ENCODE measurements at regions not wholly inside any gene's neighbourhood (a gene's known extent, or its start where the extent isn't known, plus 50 kb on each side); places are given as distances from the start of the nearest gene placed in this dataset.
"Not testable (repeated sequence)": the region's sequence is repeated elsewhere in the genome, so short reads cannot be mapped to it uniquely, and the experiment has no call there.

- 82 to 83% methylated on average over 3 of the region's 3 CpGs for WGBS, 2 donors
- H3K36me3 ChIP-seq (ENCODE audit: control insufficient read depth in 2 of 2, insufficient read depth in 2 of 2, low read length in 1 of 2) = no peaks in the 10 kb centered on the region
Measured at GRCh38 chr2:153532140-153532539, 53.6 kb upstream of the RPRM start.

DNA sequence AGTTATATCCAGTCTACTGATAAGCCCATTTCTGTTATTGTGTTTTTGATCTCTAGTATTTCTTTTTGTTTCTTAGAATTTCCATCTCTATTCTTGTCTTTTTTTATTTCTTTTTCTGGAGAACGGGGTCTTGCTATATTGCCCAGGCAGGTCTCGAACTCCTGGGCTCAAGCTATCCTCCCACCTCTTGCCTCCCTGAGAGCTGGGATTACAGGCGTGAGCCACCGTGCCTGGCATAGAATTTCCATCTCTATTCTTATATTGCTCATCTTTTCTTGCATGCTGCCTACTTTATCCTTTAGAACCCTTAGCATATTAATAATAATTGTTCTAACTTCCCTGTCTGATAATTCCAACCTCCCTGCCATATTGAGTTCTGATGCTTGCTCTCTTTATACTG, 55.2 kb upstream of the RPRM start:
- WGBS, 2 donors = 90 to 99% methylated on average over 4 of the region's 4 CpGs
- not testable (repeated sequence) for H3K4me3 ChIP-seq (ENCODE audit: low read depth in 1 of 2, low read length in 2 of 2); H3K27ac ChIP-seq (ENCODE audit: low read depth in 2 of 2, low read length in 1 of 2); H3K27me3 ChIP-seq (ENCODE audit: control insufficient read depth in 1 of 2, insufficient read depth in 2 of 2, low read length in 2 of 2); H3K4me1 ChIP-seq (ENCODE audit: control insufficient read depth in 2 of 2, insufficient read depth in 2 of 2, low read length in 1 of 2); H3K9me3 ChIP-seq (ENCODE audit: control insufficient read depth in 2 of 2, insufficient read depth in 1 of 2, low read depth in 1 of 2, low read length in 1 of 2); H3K36me3 ChIP-seq (ENCODE audit: control insufficient read depth in 2 of 2, insufficient read depth in 2 of 2, low read length in 1 of 2)

More at GRCh38 chr2:153532140-153532539, 53.6 kb upstream of the RPRM start:
- no peaks in the 10 kb centered on the region for H3K4me1 ChIP-seq (ENCODE audit: control insufficient read depth in 2 of 2, insufficient read depth in 2 of 2, low read length in 1 of 2)
- no peak overlapping the region for H3K4me3 ChIP-seq (ENCODE audit: low read depth in 1 of 2, low read length in 2 of 2)
- H3K27ac ChIP-seq (ENCODE audit: low read depth in 2 of 2, low read length in 1 of 2) = no peak overlapping the region
- no peaks in the 10 kb centered on the region for H3K9me3 ChIP-seq (ENCODE audit: control insufficient read depth in 2 of 2, insufficient read depth in 1 of 2, low read depth in 1 of 2, low read length in 1 of 2)
- H3K27me3 ChIP-seq (ENCODE audit: control insufficient read depth in 1 of 2, insufficient read depth in 2 of 2, low read length in 2 of 2) = no peaks in the 10 kb centered on the region

DNA sequence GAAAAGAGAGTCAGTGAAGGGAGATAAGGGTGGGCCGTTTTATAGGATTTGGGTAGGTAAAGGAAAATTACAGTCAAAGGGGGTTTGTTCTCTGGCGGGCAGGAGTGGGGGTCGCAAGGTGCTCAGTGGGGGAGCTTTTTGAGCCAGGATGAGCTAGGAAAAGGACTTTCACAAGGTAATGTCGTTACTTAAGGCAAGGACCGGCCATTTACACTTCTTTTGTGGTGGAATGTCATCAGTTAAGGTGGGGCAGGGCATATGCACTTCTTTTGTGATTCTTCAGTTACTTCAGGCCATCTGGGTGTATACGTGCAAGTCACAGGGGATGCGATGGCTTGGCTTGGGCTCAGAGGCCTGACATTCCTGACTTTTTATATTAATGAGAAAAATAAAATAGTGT, 56.0 kb upstream of the RPRM start:
- not testable (repeated sequence) for H3K9me3 ChIP-seq (ENCODE audit: control insufficient read depth in 2 of 2, insufficient read depth in 1 of 2, low read depth in 1 of 2, low read length in 1 of 2); H3K27ac ChIP-seq (ENCODE audit: low read depth in 2 of 2, low read length in 1 of 2); H3K4me1 ChIP-seq (ENCODE audit: control insufficient read depth in 2 of 2, insufficient read depth in 2 of 2, low read length in 1 of 2); H3K27me3 ChIP-seq (ENCODE audit: control insufficient read depth in 1 of 2, insufficient read depth in 2 of 2, low read length in 2 of 2); H3K36me3 ChIP-seq (ENCODE audit: control insufficient read depth in 2 of 2, insufficient read depth in 2 of 2, low read length in 1 of 2); H3K4me3 ChIP-seq (ENCODE audit: low read depth in 1 of 2, low read length in 2 of 2)
- 84 to 91% methylated on average over 5 to 7 of the region's 7 CpGs for WGBS, 2 donors

DNA sequence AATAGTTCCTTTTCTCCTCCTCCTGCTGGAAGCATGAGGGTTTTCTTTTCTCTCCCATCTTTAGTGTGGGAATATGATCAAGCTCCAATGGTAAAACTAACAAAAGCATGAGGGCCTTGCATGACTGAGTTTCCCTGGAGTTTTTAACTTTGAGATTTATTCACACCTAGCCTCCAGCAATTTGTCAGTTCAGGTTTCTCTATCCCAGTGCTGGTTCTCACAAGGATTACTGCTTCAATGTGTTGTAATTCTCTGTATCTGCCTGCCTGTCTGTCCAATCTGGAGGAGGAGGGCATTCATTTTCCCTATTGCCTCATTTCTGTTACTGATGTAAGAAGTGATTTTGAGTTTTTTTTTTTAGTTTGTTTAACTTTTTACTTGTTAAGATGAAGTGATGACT, 57.6 kb upstream of the RPRM start:
- Histone ChIP-seq H3K27me3 (ENCODE audit: control insufficient read depth in 1 of 2, insufficient read depth in 2 of 2, low read length in 2 of 2) (no peaks in the 10 kb centered on the region), H3K9me3 (ENCODE audit: control insufficient read depth in 2 of 2, insufficient read depth in 1 of 2, low read depth in 1 of 2, low read length in 1 of 2) (peaks cover 5 to 6% of the 10 kb centered on the region in 2 donors), H3K36me3 (ENCODE audit: control insufficient read depth in 2 of 2, insufficient read depth in 2 of 2, low read length in 1 of 2) (no peaks in the 10 kb centered on the region), H3K4me1 (ENCODE audit: control insufficient read depth in 2 of 2, insufficient read depth in 2 of 2, low read length in 1 of 2) (no peaks in the 10 kb centered on the region), H3K27ac (ENCODE audit: low read depth in 2 of 2, low read length in 1 of 2) (no peak overlapping the region), H3K4me3 (ENCODE audit: low read depth in 1 of 2, low read length in 2 of 2) (no peak overlapping the region)

- not testable (repeated sequence) for H3K4me1 ChIP-seq (ENCODE audit: control insufficient read depth in 2 of 2, insufficient read depth in 2 of 2, low read length in 1 of 2); H3K27ac ChIP-seq (ENCODE audit: low read depth in 2 of 2, low read length in 1 of 2); H3K4me3 ChIP-seq (ENCODE audit: low read depth in 1 of 2, low read length in 2 of 2); H3K36me3 ChIP-seq (ENCODE audit: control insufficient read depth in 2 of 2, insufficient read depth in 2 of 2, low read length in 1 of 2); H3K27me3 ChIP-seq (ENCODE audit: control insufficient read depth in 1 of 2, insufficient read depth in 2 of 2, low read length in 2 of 2); H3K9me3 ChIP-seq (ENCODE audit: control insufficient read depth in 2 of 2, insufficient read depth in 1 of 2, low read depth in 1 of 2, low read length in 1 of 2)
- no CpG with 5 or more reads among the region's 1 CpG for WGBS, 2 donors
Measured at GRCh38 chr2:153538102-153538501, 59.5 kb upstream of the RPRM start.

DNA sequence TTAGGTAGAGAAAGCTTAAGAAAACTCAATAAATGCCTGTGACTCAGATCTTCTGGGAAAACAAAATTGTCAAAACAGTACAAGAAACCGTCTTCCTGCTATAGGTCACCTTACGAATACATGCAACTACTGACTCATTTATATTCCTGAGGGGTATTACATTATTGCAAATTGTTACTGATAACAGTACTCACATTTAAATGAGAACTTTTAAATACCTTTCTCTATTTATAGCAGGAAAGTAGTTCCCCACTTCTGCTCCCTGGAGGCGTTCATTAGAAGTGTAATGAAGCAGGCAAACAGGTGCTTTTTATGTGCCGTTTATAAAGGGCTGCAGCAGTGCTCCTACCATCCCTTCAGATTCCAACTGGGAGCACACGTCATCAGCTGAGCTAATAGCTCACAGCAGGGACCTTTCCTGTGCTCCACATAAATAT, 65.1 kb upstream of the RPRM start:
- no peaks in the 10 kb centered on the region for H3K4me1 ChIP-seq (ENCODE audit: control insufficient read depth in 2 of 2, insufficient read depth in 2 of 2, low read length in 1 of 2)
- H3K27ac ChIP-seq (ENCODE audit: low read depth in 2 of 2, low read length in 1 of 2) = no peak overlapping the region
- 21 to 24% methylated on average over 5 of the region's 5 CpGs for WGBS, 2 donors
- H3K27me3 ChIP-seq (ENCODE audit: control insufficient read depth in 1 of 2, insufficient read depth in 2 of 2, low read length in 2 of 2) = no peaks in the 10 kb centered on the region
- H3K4me3 ChIP-seq (ENCODE audit: low read depth in 1 of 2, low read length in 2 of 2) = no peak overlapping the region
- peaks cover 5 to 6% of the 10 kb centered on the region in 2 donors for H3K9me3 ChIP-seq (ENCODE audit: control insufficient read depth in 2 of 2, insufficient read depth in 1 of 2, low read depth in 1 of 2, low read length in 1 of 2)
- no peaks in the 10 kb centered on the region for H3K36me3 ChIP-seq (ENCODE audit: control insufficient read depth in 2 of 2, insufficient read depth in 2 of 2, low read length in 1 of 2)

GRCh38 chr2:153546358-153546757, 67.8 kb upstream of the RPRM start:
- Histone ChIP-seq H3K9me3 (ENCODE audit: control insufficient read depth in 2 of 2, insufficient read depth in 1 of 2, low read depth in 1 of 2, low read length in 1 of 2) (no peaks in the 10 kb centered on the region), H3K27ac (ENCODE audit: low read depth in 2 of 2, low read length in 1 of 2) (no peak overlapping the region), H3K4me1 (ENCODE audit: control insufficient read depth in 2 of 2, insufficient read depth in 2 of 2, low read length in 1 of 2) (no peaks in the 10 kb centered on the region), H3K4me3 (ENCODE audit: low read depth in 1 of 2, low read length in 2 of 2) (no peak overlapping the region), H3K27me3 (ENCODE audit: control insufficient read depth in 1 of 2, insufficient read depth in 2 of 2, low read length in 2 of 2) (no peaks in the 10 kb centered on the region), H3K36me3 (ENCODE audit: control insufficient read depth in 2 of 2, insufficient read depth in 2 of 2, low read length in 1 of 2) (no peaks in the 10 kb centered on the region)
- 83 to 86% methylated on average over 2 of the region's 2 CpGs for WGBS, 2 donors

GRCh38 chr2:153548536-153548935, 70.0 kb upstream of the RPRM start:
- 53 to 56% methylated on average over 2 of the region's 2 CpGs for WGBS, 2 donors
- H3K36me3 ChIP-seq (ENCODE audit: control insufficient read depth in 2 of 2, insufficient read depth in 2 of 2, low read length in 1 of 2) = no peaks in the 10 kb centered on the region
- no peaks in the 10 kb centered on the region for H3K9me3 ChIP-seq (ENCODE audit: control insufficient read depth in 2 of 2, insufficient read depth in 1 of 2, low read depth in 1 of 2, low read length in 1 of 2)

GRCh38 chr2:153551698-153552097, 73.1 kb upstream of the RPRM start:
- no peaks in the 10 kb centered on the region for H3K27me3 ChIP-seq (ENCODE audit: control insufficient read depth in 1 of 2, insufficient read depth in 2 of 2, low read length in 2 of 2)
- H3K27ac ChIP-seq (ENCODE audit: low read depth in 2 of 2, low read length in 1 of 2) = no peak overlapping the region
- 57 to 60% methylated on average over 1 of the region's 1 CpG for WGBS, 2 donors
- H3K36me3 ChIP-seq (ENCODE audit: control insufficient read depth in 2 of 2, insufficient read depth in 2 of 2, low read length in 1 of 2) = no peaks in the 10 kb centered on the region
- no peaks in the 10 kb centered on the region for H3K4me1 ChIP-seq (ENCODE audit: control insufficient read depth in 2 of 2, insufficient read depth in 2 of 2, low read length in 1 of 2)
- H3K9me3 ChIP-seq (ENCODE audit: control insufficient read depth in 2 of 2, insufficient read depth in 1 of 2, low read depth in 1 of 2, low read length in 1 of 2) = no peaks in the 10 kb centered on the region
- H3K4me3 ChIP-seq (ENCODE audit: low read depth in 1 of 2, low read length in 2 of 2) = no peak overlapping the region

More at GRCh38 chr2:153548536-153548935, 70.0 kb upstream of the RPRM start:
- H3K4me1 ChIP-seq (ENCODE audit: control insufficient read depth in 2 of 2, insufficient read depth in 2 of 2, low read length in 1 of 2) = no peaks in the 10 kb centered on the region
- no peaks in the 10 kb centered on the region for H3K27me3 ChIP-seq (ENCODE audit: control insufficient read depth in 1 of 2, insufficient read depth in 2 of 2, low read length in 2 of 2)
- H3K4me3 ChIP-seq (ENCODE audit: low read depth in 1 of 2, low read length in 2 of 2) = no peak overlapping the region
- H3K27ac ChIP-seq (ENCODE audit: low read depth in 2 of 2, low read length in 1 of 2) = no peak overlapping the region

DNA sequence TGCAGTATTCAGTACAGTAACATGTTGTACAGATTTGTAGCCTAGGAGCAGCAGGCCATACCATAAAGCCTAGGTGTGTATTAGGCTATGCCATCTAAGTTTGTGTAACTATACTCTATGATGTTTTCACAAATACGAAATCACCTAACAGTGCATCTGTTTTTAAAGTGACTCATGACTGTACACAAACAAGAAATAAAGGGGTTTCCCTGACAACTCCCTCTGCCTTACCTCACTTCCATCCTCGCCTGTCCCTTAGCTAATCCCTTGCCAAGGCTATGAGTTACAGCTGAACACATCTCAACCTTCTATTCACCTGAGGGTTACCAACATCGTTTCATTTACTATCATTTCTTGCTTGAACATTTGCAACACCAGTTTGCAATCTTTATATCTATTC, 78.6 kb upstream of the RPRM start:
- WGBS, 2 donors = 53 to 54% methylated on average over 3 of the region's 3 CpGs

More for the DNA sequence above, 78.6 kb upstream of the RPRM start:
- Histone ChIP-seq H3K4me3 (ENCODE audit: low read depth in 1 of 2, low read length in 2 of 2) (no peak overlapping the region), H3K4me1 (ENCODE audit: control insufficient read depth in 2 of 2, insufficient read depth in 2 of 2, low read length in 1 of 2) (no peaks in the 10 kb centered on the region), H3K36me3 (ENCODE audit: control insufficient read depth in 2 of 2, insufficient read depth in 2 of 2, low read length in 1 of 2) (no peaks in the 10 kb centered on the region), H3K27me3 (ENCODE audit: control insufficient read depth in 1 of 2, insufficient read depth in 2 of 2, low read length in 2 of 2) (no peaks in the 10 kb centered on the region), H3K9me3 (ENCODE audit: control insufficient read depth in 2 of 2, insufficient read depth in 1 of 2, low read depth in 1 of 2, low read length in 1 of 2) (no peaks in the 10 kb centered on the region), H3K27ac (ENCODE audit: low read depth in 2 of 2, low read length in 1 of 2) (no peak overlapping the region)
